Cardiac fibroblast (primary cell): ENCODE measurements at regions not wholly inside any gene's neighbourhood (a gene's known extent, or its start where the extent isn't known, plus 50 kb on each side); places are given as distances from the start of the nearest gene placed in this dataset.

ENCODE experiments used
- DNase-seq, 2 donors: peaks; one replicate each; pipeline versions ENCODE4 v3.0.0 to v3.0.0-alpha.2; 2010; ENCODE audit warnings: low read depth in 2 of 2
- H3K4me3 ChIP-seq, 2 donors: replicated peaks in 1 of 2; 1 replicate in 1 of 2; 2 replicates in 1 of 2; pipeline ENCODE4 v1.5.1; 2011; ENCODE audit warnings: low read depth in 2 of 2, low read length in 2 of 2, mild to moderate bottlenecking in 2 of 2, moderate library complexity in 1 of 2
- TF ChIP-seq, protein P1 (sequence below): IDR thresholded peaks from one replicate; pipeline ENCODE4 v1.5.1; 2011; ENCODE audit warnings: low read depth, mild to moderate bottlenecking, low read length, inconsistent platforms

DNA sequence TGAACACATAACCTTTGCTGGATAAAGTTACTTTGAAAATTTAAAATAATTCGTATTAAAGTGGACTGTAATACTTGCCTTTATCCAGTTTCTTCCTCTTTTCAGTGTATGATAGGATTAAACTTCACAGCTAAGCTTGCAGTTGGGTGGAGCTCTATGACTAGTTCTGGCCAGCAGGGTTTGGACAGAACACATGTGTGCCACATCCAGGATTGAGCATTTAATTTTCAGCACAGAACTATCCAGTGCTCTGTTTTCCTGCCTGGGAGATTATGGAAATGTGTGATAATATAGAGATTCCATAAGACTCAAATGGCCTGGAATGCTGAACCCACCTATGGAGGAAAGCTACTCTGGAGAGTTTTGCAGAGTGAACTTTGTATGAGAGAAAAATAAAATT, 200.2 kb downstream of the OSR1 start:
- TF ChIP-seq, protein P1, sequence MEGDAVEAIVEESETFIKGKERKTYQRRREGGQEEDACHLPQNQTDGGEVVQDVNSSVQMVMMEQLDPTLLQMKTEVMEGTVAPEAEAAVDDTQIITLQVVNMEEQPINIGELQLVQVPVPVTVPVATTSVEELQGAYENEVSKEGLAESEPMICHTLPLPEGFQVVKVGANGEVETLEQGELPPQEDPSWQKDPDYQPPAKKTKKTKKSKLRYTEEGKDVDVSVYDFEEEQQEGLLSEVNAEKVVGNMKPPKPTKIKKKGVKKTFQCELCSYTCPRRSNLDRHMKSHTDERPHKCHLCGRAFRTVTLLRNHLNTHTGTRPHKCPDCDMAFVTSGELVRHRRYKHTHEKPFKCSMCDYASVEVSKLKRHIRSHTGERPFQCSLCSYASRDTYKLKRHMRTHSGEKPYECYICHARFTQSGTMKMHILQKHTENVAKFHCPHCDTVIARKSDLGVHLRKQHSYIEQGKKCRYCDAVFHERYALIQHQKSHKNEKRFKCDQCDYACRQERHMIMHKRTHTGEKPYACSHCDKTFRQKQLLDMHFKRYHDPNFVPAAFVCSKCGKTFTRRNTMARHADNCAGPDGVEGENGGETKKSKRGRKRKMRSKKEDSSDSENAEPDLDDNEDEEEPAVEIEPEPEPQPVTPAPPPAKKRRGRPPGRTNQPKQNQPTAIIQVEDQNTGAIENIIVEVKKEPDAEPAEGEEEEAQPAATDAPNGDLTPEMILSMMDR: no peak
- no peak overlapping the region for H3K4me3 ChIP-seq
- DNase-seq: no peak

DNA sequence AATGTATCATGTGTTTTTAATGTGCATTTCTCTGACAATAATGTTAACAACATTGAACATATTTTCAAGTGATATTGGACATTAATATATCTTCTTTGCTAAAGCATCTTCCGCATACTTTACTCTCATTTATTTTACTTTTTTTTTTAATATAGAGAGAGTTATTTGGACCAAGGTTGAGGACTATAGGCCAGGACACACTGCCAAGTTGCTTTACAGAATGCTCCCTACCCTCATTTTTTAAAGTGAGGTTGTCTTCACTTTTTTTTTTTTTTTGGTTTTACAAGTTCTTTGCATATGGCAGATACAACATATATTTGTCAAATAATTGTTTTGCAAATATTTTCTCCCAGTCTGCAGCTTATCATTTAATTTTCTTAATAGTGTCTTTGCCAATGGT, 201.8 kb downstream of the OSR1 start:
- TF ChIP-seq, protein P1: no peak
- no peak overlapping the region for H3K4me3 ChIP-seq
- no peak for DNase-seq

DNA sequence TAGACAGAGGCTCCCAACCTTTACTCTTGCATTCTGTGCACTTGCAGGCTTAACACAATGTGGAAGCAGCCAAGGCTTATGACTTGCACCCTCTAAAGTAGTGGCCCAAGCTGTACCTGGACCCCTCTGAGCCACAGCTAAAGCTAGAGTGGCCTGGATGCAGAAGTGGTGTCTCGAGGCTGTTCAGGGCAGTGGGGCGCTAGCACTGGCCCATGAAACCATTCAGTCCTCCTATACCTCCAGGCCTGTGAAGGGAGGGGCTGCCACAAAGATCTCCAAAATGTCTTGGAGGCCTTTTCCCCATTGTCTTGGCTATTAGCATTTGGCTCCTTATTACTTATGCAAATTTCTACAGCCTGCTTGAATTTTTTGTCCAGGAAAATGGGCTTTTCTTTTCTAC, 207.7 kb downstream of the OSR1 start:
- TF ChIP-seq, protein P1: no peak
- H3K4me3 ChIP-seq: no peak overlapping the region
- no peak for DNase-seq

DNA sequence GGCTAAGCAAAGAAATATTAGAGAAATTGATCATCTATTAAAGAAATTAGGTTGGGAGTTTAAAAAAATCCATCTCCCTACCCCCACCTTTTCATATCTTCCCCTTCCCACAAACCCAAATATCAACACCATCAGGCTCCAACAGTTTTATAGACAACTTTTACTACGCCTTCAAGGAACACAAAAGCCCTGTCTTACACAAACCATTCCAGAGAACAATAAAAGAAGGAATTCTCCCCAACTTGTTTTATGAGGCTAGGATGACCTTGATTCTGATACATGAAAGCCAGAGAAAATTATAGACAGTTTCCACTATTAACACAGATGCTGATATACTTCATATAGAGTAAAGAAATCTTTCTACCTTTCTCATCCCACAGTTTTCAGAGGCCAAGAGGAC, 211.6 kb downstream of the OSR1 start:
- H3K4me3 ChIP-seq: no peak overlapping the region
- no peak for DNase-seq
- TF ChIP-seq, protein P1: no peak

DNA sequence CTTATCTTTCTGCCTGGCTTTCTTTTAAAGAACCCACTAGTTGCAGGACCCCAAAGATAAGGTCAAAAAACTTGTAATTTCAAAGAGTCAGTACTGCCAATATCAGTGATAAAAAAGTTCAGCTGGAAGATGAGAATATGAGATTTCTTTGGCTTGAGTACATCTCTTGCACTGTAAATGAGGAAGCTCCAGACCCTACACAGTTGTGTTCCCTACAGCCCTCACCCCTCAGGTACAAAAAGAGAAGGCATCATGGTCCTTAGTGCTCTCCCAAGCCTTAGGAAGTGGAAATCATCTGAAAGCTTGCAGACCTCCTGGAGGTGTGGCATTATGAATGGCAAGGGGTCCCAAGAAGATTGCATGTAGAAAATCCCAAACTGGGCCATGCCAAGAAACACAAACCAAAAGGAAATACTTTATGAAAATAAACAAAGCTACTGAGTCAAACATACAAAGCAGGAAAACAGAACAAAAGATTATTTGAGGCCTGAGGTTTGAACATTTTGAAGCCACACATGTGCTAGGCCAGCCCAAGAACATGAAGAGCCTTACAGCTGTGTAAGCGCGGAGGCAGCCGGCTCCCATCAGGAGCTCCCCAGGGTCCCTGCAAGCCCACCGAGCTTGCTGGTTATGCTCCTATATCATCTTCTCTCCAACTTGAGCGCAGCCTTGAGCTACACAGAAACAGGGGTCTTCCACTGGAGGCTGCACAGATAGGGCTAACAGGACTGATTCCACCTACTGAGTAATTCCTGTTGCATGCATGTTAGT, 217.0 kb downstream of the OSR1 start:
- peak in 1 of 2 donors; percentile 39 for DNase-seq
- TF ChIP-seq, protein P1: no peak
- no peak overlapping the region for H3K4me3 ChIP-seq

DNA sequence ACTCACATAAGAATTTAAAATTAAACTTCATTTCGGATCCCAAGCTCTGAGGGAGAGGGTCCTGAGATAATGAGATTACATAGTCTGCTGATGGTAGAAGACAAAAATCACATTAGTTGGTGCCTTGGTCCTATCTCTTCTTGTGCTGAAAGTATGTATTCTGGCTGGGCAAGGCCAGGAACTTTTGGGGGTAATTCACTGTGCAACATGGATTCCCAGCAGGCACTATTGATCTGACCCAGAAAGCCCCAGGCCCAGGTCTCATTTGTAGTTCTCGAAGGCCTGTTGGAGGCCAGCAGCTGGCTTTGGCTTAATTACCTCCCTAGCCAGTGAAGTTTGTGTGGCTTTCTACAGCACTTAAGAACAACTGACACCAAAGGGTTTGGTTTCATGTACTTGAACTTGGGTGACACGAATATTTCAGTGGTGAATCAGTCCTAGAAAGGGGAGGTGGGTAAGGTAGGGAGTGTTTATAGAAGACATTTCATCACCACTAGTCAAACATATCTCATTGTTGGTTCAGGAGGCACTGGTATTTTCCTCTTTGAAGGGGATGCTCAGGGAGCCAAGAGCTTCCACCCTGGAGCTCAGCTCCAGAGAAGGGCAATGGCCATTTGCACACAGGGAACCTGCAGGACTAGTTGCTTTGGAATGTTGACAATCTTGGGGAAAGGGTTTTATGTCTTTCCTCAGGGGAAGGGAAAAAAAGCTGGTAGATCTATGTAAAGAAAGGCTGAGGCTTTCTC, 217.8 kb downstream of the OSR1 start:
- TF ChIP-seq, protein P1: no peak
- no peak overlapping the region for H3K4me3 ChIP-seq
- peak; percentile 58 to 93 for DNase-seq
